Transverse colon (tissue), 4 donors: ENCODE measurements at regions not wholly inside any gene's neighbourhood (a gene's known extent, or its start where the extent isn't known, plus 50 kb on each side); places are given as distances from the start of the nearest gene placed in this dataset.
"Not testable (repeated sequence)": the region's sequence is repeated elsewhere in the genome, so short reads cannot be mapped to it uniquely, and the experiment has no call there.

Experiments
- POLR2AphosphoS5 ChIP-seq, 3 donors: sonication (generic); formaldehyde crosslinking; IDR thresholded peaks; one replicate each; pipeline ENCODE4 v1.6.1; 2016; ENCODE audit warnings: antibody characterized with exemption in 3 of 3
- TF ChIP-seq, protein P1 (sequence below), 5 experiments: fragments of 200-600 bp in 3 of 5; fragments of 450-650 bp in 2 of 5; sonication (generic) in 3 of 5; IDR thresholded peaks; 1 replicate in 2 of 5; 2 replicates in 3 of 5; pipeline ENCODE4 v1.5.1; 2016 to 2017; ENCODE audit warnings: antibody characterized with exemption in 5 of 5, inconsistent platforms in 3 of 5, mild to moderate bottlenecking in 2 of 5, moderate library complexity in 1 of 5

DNA sequence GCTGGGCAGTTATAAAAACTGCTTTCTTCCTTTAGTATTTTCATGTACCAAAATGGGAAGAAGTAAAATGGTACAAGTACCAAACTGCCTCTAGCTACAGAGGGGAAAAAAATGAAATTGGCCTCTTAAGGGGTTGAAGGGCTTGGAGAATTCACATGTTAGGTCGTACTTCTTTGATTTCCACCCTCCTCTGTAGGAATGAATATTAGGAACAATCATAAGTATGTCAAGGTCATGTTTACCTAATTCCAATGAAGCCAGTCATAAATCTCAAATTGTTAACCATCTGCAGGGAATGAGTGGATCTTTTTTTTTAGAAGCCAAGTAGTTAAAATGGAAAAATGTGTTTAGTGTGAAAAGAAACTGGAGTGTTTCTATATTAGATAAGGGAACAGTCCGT, 772.6 kb downstream of the PRIM2 start:
- TF ChIP-seq, protein P1, sequence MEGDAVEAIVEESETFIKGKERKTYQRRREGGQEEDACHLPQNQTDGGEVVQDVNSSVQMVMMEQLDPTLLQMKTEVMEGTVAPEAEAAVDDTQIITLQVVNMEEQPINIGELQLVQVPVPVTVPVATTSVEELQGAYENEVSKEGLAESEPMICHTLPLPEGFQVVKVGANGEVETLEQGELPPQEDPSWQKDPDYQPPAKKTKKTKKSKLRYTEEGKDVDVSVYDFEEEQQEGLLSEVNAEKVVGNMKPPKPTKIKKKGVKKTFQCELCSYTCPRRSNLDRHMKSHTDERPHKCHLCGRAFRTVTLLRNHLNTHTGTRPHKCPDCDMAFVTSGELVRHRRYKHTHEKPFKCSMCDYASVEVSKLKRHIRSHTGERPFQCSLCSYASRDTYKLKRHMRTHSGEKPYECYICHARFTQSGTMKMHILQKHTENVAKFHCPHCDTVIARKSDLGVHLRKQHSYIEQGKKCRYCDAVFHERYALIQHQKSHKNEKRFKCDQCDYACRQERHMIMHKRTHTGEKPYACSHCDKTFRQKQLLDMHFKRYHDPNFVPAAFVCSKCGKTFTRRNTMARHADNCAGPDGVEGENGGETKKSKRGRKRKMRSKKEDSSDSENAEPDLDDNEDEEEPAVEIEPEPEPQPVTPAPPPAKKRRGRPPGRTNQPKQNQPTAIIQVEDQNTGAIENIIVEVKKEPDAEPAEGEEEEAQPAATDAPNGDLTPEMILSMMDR (IDR thresholded peaks at IDR 0.05), result not testable (repeated sequence)
- not testable (repeated sequence) for TF ChIP-seq POLR2AphosphoS5 (IDR thresholded peaks at IDR 0.05)
